HFFc6 (cell line): ENCODE measurements at regions not wholly inside any gene's neighbourhood (a gene's known extent, or its start where the extent isn't known, plus 50 kb on each side); places are given as distances from the start of the nearest gene placed in this dataset.

Experiments
- DNase-seq: peaks from one replicate; pipeline ENCODE4 v3.0.0-alpha.2; 2018
- H3K27ac Mint-ChIP-seq: 2 replicates; pipeline ENCODE4 v1.8.0; 2020; ENCODE audit warnings: mild to moderate bottlenecking, mixed read lengths
- H3K27me3 Mint-ChIP-seq: 2 replicates; pipeline ENCODE4 v1.8.0; 2021; ENCODE audit warnings: mild to moderate bottlenecking, moderate library complexity, mixed read lengths; ENCODE audit not compliant: insufficient read depth
- H3K36me3 Mint-ChIP-seq: 2 replicates; pipeline ENCODE4 v1.8.0; 2021; ENCODE audit warnings: low read depth, mixed read lengths
- H3K4me1 Mint-ChIP-seq: 2 replicates; pipeline ENCODE4 v1.8.0; 2020; ENCODE audit warnings: low read depth, mixed read lengths
- H3K4me3 Mint-ChIP-seq: 2 replicates; pipeline ENCODE4 v1.8.0; 2020; ENCODE audit warnings: mild to moderate bottlenecking, moderate library complexity, mixed read lengths
- H3K9me3 Mint-ChIP-seq: 2 replicates; pipeline ENCODE4 v1.8.0; 2020; ENCODE audit warnings: mild to moderate bottlenecking, mixed read lengths
- TF ChIP-seq, protein P1 (sequence below): fragments of 200-600 bp; sonication (generic); IDR thresholded peaks from 2 replicates; pipeline ENCODE4 v1.5.0; 2021; ENCODE audit warnings: antibody characterized with exemption, mild to moderate bottlenecking

GRCh38 chr1:38332649-38333310 lies 286.2 kb upstream of the POU3F1 start:
- peaks cover 9% of the 10 kb centered on the region for H3K9me3 Mint-ChIP-seq
- H3K27me3 Mint-ChIP-seq, result peaks cover 4% of the 10 kb centered on the region; the same call in 1 of the 2 replicates
- no peak for DNase-seq
- H3K27ac Mint-ChIP-seq, result no peak overlapping the region
- H3K36me3 Mint-ChIP-seq, result no peaks in the 10 kb centered on the region
- H3K4me1 Mint-ChIP-seq, result no peaks in the 10 kb centered on the region
- no peak overlapping the region for H3K4me3 Mint-ChIP-seq
- TF ChIP-seq, protein P1, sequence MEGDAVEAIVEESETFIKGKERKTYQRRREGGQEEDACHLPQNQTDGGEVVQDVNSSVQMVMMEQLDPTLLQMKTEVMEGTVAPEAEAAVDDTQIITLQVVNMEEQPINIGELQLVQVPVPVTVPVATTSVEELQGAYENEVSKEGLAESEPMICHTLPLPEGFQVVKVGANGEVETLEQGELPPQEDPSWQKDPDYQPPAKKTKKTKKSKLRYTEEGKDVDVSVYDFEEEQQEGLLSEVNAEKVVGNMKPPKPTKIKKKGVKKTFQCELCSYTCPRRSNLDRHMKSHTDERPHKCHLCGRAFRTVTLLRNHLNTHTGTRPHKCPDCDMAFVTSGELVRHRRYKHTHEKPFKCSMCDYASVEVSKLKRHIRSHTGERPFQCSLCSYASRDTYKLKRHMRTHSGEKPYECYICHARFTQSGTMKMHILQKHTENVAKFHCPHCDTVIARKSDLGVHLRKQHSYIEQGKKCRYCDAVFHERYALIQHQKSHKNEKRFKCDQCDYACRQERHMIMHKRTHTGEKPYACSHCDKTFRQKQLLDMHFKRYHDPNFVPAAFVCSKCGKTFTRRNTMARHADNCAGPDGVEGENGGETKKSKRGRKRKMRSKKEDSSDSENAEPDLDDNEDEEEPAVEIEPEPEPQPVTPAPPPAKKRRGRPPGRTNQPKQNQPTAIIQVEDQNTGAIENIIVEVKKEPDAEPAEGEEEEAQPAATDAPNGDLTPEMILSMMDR, result no peak

- Mint-ChIP-seq H3K9me3 (peaks cover 9% of the 10 kb centered on the region), H3K27me3 (peaks cover 4% of the 10 kb centered on the region; the same call in 1 of the 2 replicates), H3K27ac (no peak overlapping the region), H3K4me3 (no peak overlapping the region), H3K4me1 (no peaks in the 10 kb centered on the region), H3K36me3 (no peaks in the 10 kb centered on the region)
- TF ChIP-seq, protein P1, result no peak
- DNase-seq, result no peak
These were observed 285.1 kb upstream of the POU3F1 start for GRCh38 chr1:38331496-38332210.

DNA sequence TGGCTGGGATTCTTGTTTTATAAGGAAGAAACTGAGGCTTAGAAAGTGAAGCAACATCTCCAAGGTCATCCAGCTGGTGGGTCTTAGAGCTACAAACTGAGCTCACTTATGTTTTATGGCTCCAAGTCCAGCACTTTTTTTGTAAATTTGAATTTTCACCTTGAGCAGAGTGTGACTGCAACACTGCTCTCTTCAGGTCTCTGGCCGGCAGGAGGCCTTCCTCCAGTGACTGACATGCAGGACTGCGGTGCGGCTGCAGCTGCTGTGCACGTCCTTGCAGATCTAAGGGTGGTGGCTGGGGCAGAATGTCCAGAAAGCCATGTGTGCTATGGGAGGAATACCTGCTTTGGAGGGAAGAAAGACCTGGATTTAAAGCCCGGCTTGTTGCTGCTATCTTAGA lies 284.2 kb upstream of the POU3F1 start:
- no peaks in the 10 kb centered on the region for H3K4me1 Mint-ChIP-seq
- no peak for DNase-seq
- H3K36me3 Mint-ChIP-seq, result no peaks in the 10 kb centered on the region
- no peak overlapping the region for H3K4me3 Mint-ChIP-seq
- H3K27ac Mint-ChIP-seq, result no peak overlapping the region
- TF ChIP-seq, protein P1, result no peak
- H3K9me3 Mint-ChIP-seq, result peaks cover 9% of the 10 kb centered on the region
- peaks cover 4% of the 10 kb centered on the region; the same call in 1 of the 2 replicates for H3K27me3 Mint-ChIP-seq

- Mint-ChIP-seq H3K27ac (no peak overlapping the region), H3K4me3 (no peak overlapping the region), H3K36me3 (no peaks in the 10 kb centered on the region), H3K4me1 (no peaks in the 10 kb centered on the region), H3K27me3 (peaks cover 2% of the 10 kb centered on the region; the same call in 1 of the 2 replicates), H3K9me3 (peaks cover 8% of the 10 kb centered on the region)
- TF ChIP-seq, protein P1, result no peak
- no peak for DNase-seq
These were observed 283.1 kb upstream of the POU3F1 start for GRCh38 chr1:38329644-38330043.

DNA sequence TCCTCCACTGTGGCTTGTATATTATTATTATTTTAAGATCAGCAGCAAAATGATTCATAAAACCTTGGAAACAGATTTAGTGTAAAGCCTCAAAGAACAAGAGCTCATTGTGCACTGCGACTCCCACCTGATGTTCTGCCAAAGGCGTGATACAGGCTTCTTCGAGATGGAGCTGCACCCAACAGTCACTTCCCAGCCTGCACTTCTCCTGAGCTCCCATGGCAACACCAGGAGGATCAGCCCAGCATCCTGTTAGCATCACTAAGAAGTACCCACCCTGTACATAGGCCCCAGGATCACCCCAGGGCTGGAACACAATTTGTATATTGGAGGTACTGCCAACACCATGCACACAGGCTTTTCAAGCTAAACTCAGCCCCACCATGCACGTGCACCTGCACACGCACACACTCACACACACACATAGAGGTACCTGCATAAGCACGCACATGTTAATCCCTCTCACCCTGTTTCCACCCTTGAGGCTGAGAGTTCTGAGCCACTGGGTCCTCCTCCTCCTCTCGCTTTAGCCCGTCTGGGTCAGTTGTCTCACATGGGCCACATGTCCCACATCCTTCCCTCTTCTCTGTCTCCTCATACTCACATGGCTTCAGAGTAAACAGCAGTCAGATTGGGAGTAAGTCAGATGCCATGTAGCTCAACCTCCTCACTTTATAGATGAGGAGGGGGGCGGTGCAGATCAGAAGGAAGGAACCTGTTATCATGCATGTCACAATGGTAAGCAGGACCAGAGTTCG lies 281.9 kb upstream of the POU3F1 start:
- Mint-ChIP-seq H3K9me3 (peaks cover 6% of the 10 kb centered on the region; the same call in 1 of the 2 replicates), H3K4me3 (no peak overlapping the region)
- DNase-seq, result no peak

More for the DNA sequence above, 281.9 kb upstream of the POU3F1 start:
- Mint-ChIP-seq H3K27me3 (peaks cover 2% of the 10 kb centered on the region; the same call in 1 of the 2 replicates), H3K4me1 (no peaks in the 10 kb centered on the region), H3K36me3 (no peaks in the 10 kb centered on the region), H3K27ac (no peak overlapping the region)
- TF ChIP-seq, protein P1, result no peak
